GM23248 (cell line): ENCODE measurements at regions not wholly inside any gene's neighbourhood (a gene's known extent, or its start where the extent isn't known, plus 50 kb on each side); places are given as distances from the start of the nearest gene placed in this dataset.

Source experiments
- DNase-seq: peaks from one replicate; pipeline ENCODE4 v3.0.0-alpha.2; 2015
- H2AFZ ChIP-seq: fragments of 200-600 bp; sonication (generic); 2 replicates; pipeline ENCODE4 v1.6.1; 2016; ENCODE audit warnings: antibody characterized with exemption
- H3F3A ChIP-seq: fragments of 200-600 bp; sonication (generic); 2 replicates; pipeline ENCODE4 v1.6.1; 2016; ENCODE audit warnings: mild to moderate bottlenecking, antibody characterized with exemption, mixed run types; ENCODE audit not compliant: insufficient read depth
- H3K27ac ChIP-seq: fragments of 200-600 bp; sonication (generic); 2 replicates; pipeline ENCODE4 v1.5.1; 2016; ENCODE audit warnings: mild to moderate bottlenecking
- H3K27me3 ChIP-seq: fragments of 200-600 bp; sonication (generic); replicated peaks from 2 replicates; pipeline ENCODE4 v1.6.1; 2016; ENCODE audit warnings: mild to moderate bottlenecking; ENCODE audit not compliant: insufficient read depth
- H3K36me3 ChIP-seq: fragments of 200-600 bp; sonication (generic); 2 replicates; pipeline ENCODE4 v1.6.1; 2016; ENCODE audit warnings: low read depth, mild to moderate bottlenecking
- H3K4me1 ChIP-seq: fragments of 200-600 bp; sonication (generic); 2 replicates; pipeline ENCODE4 v1.6.1; 2016; ENCODE audit warnings: mild to moderate bottlenecking; ENCODE audit not compliant: insufficient read depth
- H3K4me2 ChIP-seq: fragments of 200-600 bp; sonication (generic); one replicate; pipeline ENCODE4 v1.6.1; 2016; ENCODE audit warnings: mild to moderate bottlenecking; ENCODE audit not compliant: unreplicated experiment
- H3K4me3 ChIP-seq: fragments of 200-600 bp; sonication (generic); 2 replicates; pipeline ENCODE4 v1.5.1; 2016; ENCODE audit warnings: mild to moderate bottlenecking
- H3K79me2 ChIP-seq: fragments of 200-600 bp; sonication (generic); 2 replicates; pipeline ENCODE4 v1.6.1; 2016; ENCODE audit warnings: mild to moderate bottlenecking; ENCODE audit not compliant: insufficient read depth
- H3K9ac ChIP-seq: fragments of 200-600 bp; sonication (generic); 2 replicates; pipeline ENCODE4 v1.6.1; 2016; ENCODE audit warnings: mild to moderate bottlenecking
- H3K9me2 ChIP-seq: fragments of 200-600 bp; sonication (generic); 2 replicates; pipeline ENCODE4 v1.6.1; 2016; ENCODE audit warnings: mixed run types, mild to moderate bottlenecking, moderate library complexity; ENCODE audit not compliant: insufficient read depth
- H3K9me3 ChIP-seq: fragments of 200-600 bp; sonication (generic); one replicate; pipeline ENCODE4 v1.6.1; 2017; ENCODE audit warnings: low read depth
- H4K20me1 ChIP-seq: fragments of 200-600 bp; sonication (generic); 2 replicates; pipeline ENCODE4 v1.6.0; 2016; ENCODE audit not compliant: insufficient read depth
- EZH2 ChIP-seq: fragments of 200-600 bp; sonication (generic); IDR thresholded peaks from 2 replicates; pipeline ENCODE4 v1.6.1; 2018; ENCODE audit warnings: antibody characterized with exemption, mild to moderate bottlenecking; ENCODE audit not compliant: insufficient read depth, poor library complexity, severe bottlenecking
- EZH2phosphoT487 ChIP-seq: fragments of 200-600 bp; sonication (generic); IDR thresholded peaks from 2 replicates; pipeline ENCODE4 v1.6.1; 2018; ENCODE audit warnings: antibody characterized with exemption, moderate library complexity, mild to moderate bottlenecking, low read depth; ENCODE audit not compliant: insufficient read depth
- WGBS, 2 experiments: methylation state at CpG; one replicate each; pipeline ENCODE4 v1.1.6; 2015 to 2017; ENCODE audit warnings: low lambda C conversion rate in 2 of 2, low coverage in 1 of 2; ENCODE audit errors: missing lambda C conversion rate in 2 of 2; 5-methylcytosine and 5-hydroxymethylcytosine counted together
- in situ Hi-C: fragments of 300-500 bp; cut with MboI; formaldehyde crosslinking; loops from 2 replicates; pipeline ENCODE4 v1.15.0; 2020

GRCh38 chr1:82755191-82755590, 954.5 kb downstream of the ADGRL2 start:
- Histone ChIP-seq H2AFZ (no peak overlapping the region), H3K27me3 (no peaks in the 10 kb centered on the region), H4K20me1 (no peaks in the 10 kb centered on the region), H3K27ac (no peak overlapping the region), H3K4me2 (no peak overlapping the region), H3K36me3 (no peaks in the 10 kb centered on the region), H3K4me1 (no peaks in the 10 kb centered on the region), H3K9ac (no peak overlapping the region), H3K9me2 (no peaks in the 10 kb centered on the region), H3K79me2 (no peaks in the 10 kb centered on the region), H3K9me3 (no peaks in the 10 kb centered on the region), H3K4me3 (no peak overlapping the region), H3F3A (no peaks in the 10 kb centered on the region)
- no peak for TF ChIP-seq EZH2
- TF ChIP-seq EZH2phosphoT487: no peak
- in situ Hi-C loops: no loop called here
- WGBS, 2 experiments: 61 to 70% methylated on average over 3 of the region's 3 CpGs
- no peak for DNase-seq

GRCh38 chr1:82752046-82752445, 951.3 kb downstream of the ADGRL2 start:
- Histone ChIP-seq H3K4me3 (no peak overlapping the region), H3F3A (no peaks in the 10 kb centered on the region), H2AFZ (no peak overlapping the region), H3K27ac (no peak overlapping the region), H3K27me3 (no peaks in the 10 kb centered on the region), H3K4me1 (no peaks in the 10 kb centered on the region), H4K20me1 (no peaks in the 10 kb centered on the region), H3K9ac (no peak overlapping the region), H3K9me2 (no peaks in the 10 kb centered on the region), H3K9me3 (no peaks in the 10 kb centered on the region), H3K36me3 (no peaks in the 10 kb centered on the region), H3K79me2 (no peaks in the 10 kb centered on the region), H3K4me2 (no peak overlapping the region)
- TF ChIP-seq EZH2phosphoT487 (no peak), EZH2 (no peak)
- no peak for DNase-seq
- 39 to 52% methylated on average over 3 of the region's 3 CpGs for WGBS, 2 experiments
- in situ Hi-C loops: no loop called here

- no peak for DNase-seq
- WGBS, 2 experiments: 38 to 46% methylated on average over 4 of the region's 4 CpGs
- H3K27ac ChIP-seq: no peak overlapping the region
- no peaks in the 10 kb centered on the region for H4K20me1 ChIP-seq
- H3K4me1 ChIP-seq: no peaks in the 10 kb centered on the region
- H3F3A ChIP-seq: no peaks in the 10 kb centered on the region
- H3K4me3 ChIP-seq: no peak overlapping the region
- H3K9ac ChIP-seq: no peak overlapping the region
- H3K27me3 ChIP-seq: no peaks in the 10 kb centered on the region
- H3K36me3 ChIP-seq: no peaks in the 10 kb centered on the region
- TF ChIP-seq EZH2phosphoT487 (no peak), EZH2 (no peak)
- H3K4me2 ChIP-seq: no peak overlapping the region
- H2AFZ ChIP-seq: no peak overlapping the region
- H3K9me2 ChIP-seq: no peaks in the 10 kb centered on the region
- in situ Hi-C loops: no loop called here
- no peaks in the 10 kb centered on the region for H3K79me2 ChIP-seq
- H3K9me3 ChIP-seq: peaks cover 5% of the 10 kb centered on the region
These were observed 932.9 kb downstream of the ADGRL2 start for GRCh38 chr1:82733645-82734044.

- TF ChIP-seq EZH2 (no peak), EZH2phosphoT487 (no peak)
- H3K9me2 ChIP-seq: no peaks in the 10 kb centered on the region
- in situ Hi-C loops: no loop called here
- H3K9ac ChIP-seq: no peak overlapping the region
- H2AFZ ChIP-seq: no peak overlapping the region
- H3K4me3 ChIP-seq: no peak overlapping the region
- H3K79me2 ChIP-seq: no peaks in the 10 kb centered on the region
- H3K27ac ChIP-seq: no peak overlapping the region
- H3K4me2 ChIP-seq: no peak overlapping the region
- no peaks in the 10 kb centered on the region for H3F3A ChIP-seq
- H3K9me3 ChIP-seq: peaks cover 5% of the 10 kb centered on the region
- no peak for DNase-seq
- no peaks in the 10 kb centered on the region for H4K20me1 ChIP-seq
- no peaks in the 10 kb centered on the region for H3K36me3 ChIP-seq
- no peaks in the 10 kb centered on the region for H3K4me1 ChIP-seq
- H3K27me3 ChIP-seq: no peaks in the 10 kb centered on the region
These were observed 930.5 kb downstream of the ADGRL2 start for GRCh38 chr1:82731216-82731615.

- Histone ChIP-seq H3K9me3 (peaks cover 5% of the 10 kb centered on the region), H3K4me2 (no peak overlapping the region), H2AFZ (no peak overlapping the region), H3F3A (no peaks in the 10 kb centered on the region), H3K79me2 (no peaks in the 10 kb centered on the region), H3K4me1 (no peaks in the 10 kb centered on the region), H3K27ac (no peak overlapping the region), H3K9ac (no peak overlapping the region), H3K27me3 (no peaks in the 10 kb centered on the region), H3K4me3 (no peak overlapping the region), H3K9me2 (no peaks in the 10 kb centered on the region), H3K36me3 (no peaks in the 10 kb centered on the region), H4K20me1 (no peaks in the 10 kb centered on the region)
- in situ Hi-C loops: no loop called here
- no peak for TF ChIP-seq EZH2phosphoT487
- TF ChIP-seq EZH2: no peak
- no peak for DNase-seq
These were observed 927.5 kb downstream of the ADGRL2 start for GRCh38 chr1:82728206-82728605.
